ENCODE measurements at regions not wholly inside any gene's neighbourhood (a gene's known extent, or its start where the extent isn't known, plus 50 kb on each side); places are given as distances from the start of the nearest gene placed in this dataset.

- H4K5ac ChIP-seq (ENCODE audit: low read depth, low read length): no peak overlapping the region
- H3K27me3 ChIP-seq (ENCODE audit: control insufficient read depth, insufficient read depth, low read length): peaks cover 3% of the 10 kb centered on the region; the same call in 1 of the 2 replicates
- H3K9ac ChIP-seq (ENCODE audit: low read depth, low read length): no peak overlapping the region
- no peak overlapping the region for H4K91ac ChIP-seq (ENCODE audit: insufficient read depth, low read depth, low read length)
- intact Hi-C loops (cut with micrococcal nuclease) (no loop called here), in situ Hi-C loops (cut with MboI; ENCODE audit: low sequenced_read_pairs) (no loop called here), dilution Hi-C loops (cut with HindIII; ENCODE audit: low sequenced_read_pairs, unreplicated experiment) (no loop called here)
- WGBS, 2 experiments (ENCODE audit: extremely low coverage in 2 of 2, insufficient read length in 1 of 2): no CpG with 5 or more reads among the region's 1 CpG
- H2AFZ ChIP-seq (replicated peaks; ENCODE audit: low read length, poor library complexity): no peak overlapping the region
- ATAC-seq (ENCODE audit: low read depth) (no peak), DNase-seq (no peak)
- no peak overlapping the region for H2BK15ac ChIP-seq (ENCODE audit: low read depth, low read length)
- ChIA-PET CTCF (no interaction called here), POLR2A (ENCODE audit: unreplicated experiment) (no interaction called here)
- TF ChIP-seq RCOR1 (IDR thresholded peaks at IDR 0.05; ENCODE audit: insufficient replicate concordance, low read length) (no peak), FOS (IDR thresholded peaks at IDR 0.05; ENCODE audit: low read depth, low read length) (no peak), CEBPB (IDR thresholded peaks at IDR 0.05; ENCODE audit: low read depth, low read length) (no peak), USF2 (IDR thresholded peaks at IDR 0.05; ENCODE audit: low read depth, low read length) (no peak), POLR2A (IDR thresholded peaks at IDR 0.05; ENCODE audit: low read depth, low read length) (no peak), MAZ (IDR thresholded peaks at IDR 0.05; ENCODE audit: borderline replicate concordance, low read depth, low read length) (no peak), MAFK (IDR thresholded peaks at IDR 0.05; ENCODE audit: low read depth, low read length) (no peak), SMC3 (IDR thresholded peaks at IDR 0.05; ENCODE audit: low read depth, low read length) (no peak)
- no peak overlapping the region for H2BK5ac ChIP-seq (ENCODE audit: low read depth, low read length, poor library complexity, severe bottlenecking)
- H3K9me1 ChIP-seq (ENCODE audit: insufficient read depth, low read length): no peaks in the 10 kb centered on the region
- H3K79me1 ChIP-seq (ENCODE audit: low read depth in 1 of 2, low read length in 2 of 2): no peaks in the 10 kb centered on the region
- no peak overlapping the region for H4K8ac ChIP-seq (ENCODE audit: low read depth in 2 of 2, low read length in 2 of 2)
- no peak overlapping the region for H2BK120ac ChIP-seq (ENCODE audit: low read depth, low read length)
- H4K20me1 ChIP-seq (ENCODE audit: insufficient read depth, low read length): no peaks in the 10 kb centered on the region
- no peak overlapping the region for H3K18ac ChIP-seq (ENCODE audit: low read depth, low read length)
- no peak overlapping the region for H3K4me3 ChIP-seq (ENCODE audit: insufficient read depth, low read depth, low read length)
- H2AK9ac ChIP-seq (replicated peaks; ENCODE audit: low read depth, low read length, poor library complexity): no peak overlapping the region
- no peak overlapping the region for H2BK20ac ChIP-seq (ENCODE audit: low read depth, low read length)
- no peak overlapping the region for H3K56ac ChIP-seq (ENCODE audit: extremely low read depth, insufficient read depth, low read length)
- H3K36me3 ChIP-seq (ENCODE audit: control insufficient read depth, insufficient read depth, low read length): no peaks in the 10 kb centered on the region
- no peak overlapping the region for H3K4me2 ChIP-seq (ENCODE audit: low read depth, low read length)
- 0 out of 2 replicates have a peak, but pooled peaks cover 2% of the 10 kb centered on the region for H3K4me1 ChIP-seq (ENCODE audit: control insufficient read depth, insufficient read depth, low read length)
- H3K27ac ChIP-seq (ENCODE audit: insufficient read depth, low read length): no peak overlapping the region
- no peaks in the 10 kb centered on the region for H3K9me3 ChIP-seq (ENCODE audit: control insufficient read depth, insufficient read depth, low read length)
- no peak overlapping the region for H3K23ac ChIP-seq (ENCODE audit: low read depth, low read length)
- no peak overlapping the region for H3K14ac ChIP-seq (replicated peaks; ENCODE audit: low read depth, low read length)
- BruUV-seq (replicated peaks): no TSS peak
- H2AK5ac ChIP-seq (ENCODE audit: low read depth, low read length): no peak overlapping the region
- H3K4ac ChIP-seq (ENCODE audit: low read depth, low read length): no peak overlapping the region
Observed at GRCh38 chr2:62291052-62291451, 95.1 kb downstream of the B3GNT2 start.

Data from IMR-90 (cell line).